ENCODE measurements at regions not wholly inside any gene's neighbourhood (a gene's known extent, or its start where the extent isn't known, plus 50 kb on each side); places are given as distances from the start of the nearest gene placed in this dataset.

DNA sequence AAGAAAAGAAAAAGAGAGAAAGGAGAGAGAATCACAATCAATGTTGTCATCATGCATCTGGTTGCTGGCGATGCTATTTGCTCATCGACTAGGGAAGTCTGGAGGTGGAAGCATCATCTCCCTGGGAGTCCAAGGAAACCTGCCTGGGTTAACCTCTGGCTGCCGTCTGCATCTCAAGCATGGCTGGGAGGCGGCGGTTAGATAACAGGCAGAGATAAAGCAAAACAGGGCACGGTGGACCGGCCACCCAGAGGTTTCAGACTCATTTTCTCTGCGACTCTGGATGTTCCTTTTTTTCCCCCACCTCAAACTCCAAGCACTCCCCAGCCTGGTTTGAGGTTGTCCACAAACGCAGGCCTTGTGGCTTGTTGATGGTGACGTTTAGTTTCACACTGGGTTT, 161.2 kb downstream of the ENGASE start:
- Histone ChIP-seq H3K9me3 (peaks cover 0 to 5% (median 0%) of the 10 kb centered on the region in 12 donors), H3K27ac (no peak overlapping the region), H3K4me3 (no peak overlapping the region), H3K27me3 (peaks cover 0 to 31% (median 0%) of the 10 kb centered on the region in 9 donors), H3K4me1 (no peaks in the 10 kb centered on the region), H3K36me3 (no peaks in the 10 kb centered on the region)
- ATAC-seq (no peak), DNase-seq (no peak)
- intact Hi-C loops (cut with DNase I): no loop called here
- 31 to 52% (median 39%) methylated on average over 10 of the region's 10 CpGs for WGBS, 4 donors
- TF ChIP-seq, protein P1, sequence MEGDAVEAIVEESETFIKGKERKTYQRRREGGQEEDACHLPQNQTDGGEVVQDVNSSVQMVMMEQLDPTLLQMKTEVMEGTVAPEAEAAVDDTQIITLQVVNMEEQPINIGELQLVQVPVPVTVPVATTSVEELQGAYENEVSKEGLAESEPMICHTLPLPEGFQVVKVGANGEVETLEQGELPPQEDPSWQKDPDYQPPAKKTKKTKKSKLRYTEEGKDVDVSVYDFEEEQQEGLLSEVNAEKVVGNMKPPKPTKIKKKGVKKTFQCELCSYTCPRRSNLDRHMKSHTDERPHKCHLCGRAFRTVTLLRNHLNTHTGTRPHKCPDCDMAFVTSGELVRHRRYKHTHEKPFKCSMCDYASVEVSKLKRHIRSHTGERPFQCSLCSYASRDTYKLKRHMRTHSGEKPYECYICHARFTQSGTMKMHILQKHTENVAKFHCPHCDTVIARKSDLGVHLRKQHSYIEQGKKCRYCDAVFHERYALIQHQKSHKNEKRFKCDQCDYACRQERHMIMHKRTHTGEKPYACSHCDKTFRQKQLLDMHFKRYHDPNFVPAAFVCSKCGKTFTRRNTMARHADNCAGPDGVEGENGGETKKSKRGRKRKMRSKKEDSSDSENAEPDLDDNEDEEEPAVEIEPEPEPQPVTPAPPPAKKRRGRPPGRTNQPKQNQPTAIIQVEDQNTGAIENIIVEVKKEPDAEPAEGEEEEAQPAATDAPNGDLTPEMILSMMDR (IDR thresholded peaks at IDR 0.05): no peak
- TF ChIP-seq POLR2A (IDR thresholded peaks at IDR 0.05): no peak

DNA sequence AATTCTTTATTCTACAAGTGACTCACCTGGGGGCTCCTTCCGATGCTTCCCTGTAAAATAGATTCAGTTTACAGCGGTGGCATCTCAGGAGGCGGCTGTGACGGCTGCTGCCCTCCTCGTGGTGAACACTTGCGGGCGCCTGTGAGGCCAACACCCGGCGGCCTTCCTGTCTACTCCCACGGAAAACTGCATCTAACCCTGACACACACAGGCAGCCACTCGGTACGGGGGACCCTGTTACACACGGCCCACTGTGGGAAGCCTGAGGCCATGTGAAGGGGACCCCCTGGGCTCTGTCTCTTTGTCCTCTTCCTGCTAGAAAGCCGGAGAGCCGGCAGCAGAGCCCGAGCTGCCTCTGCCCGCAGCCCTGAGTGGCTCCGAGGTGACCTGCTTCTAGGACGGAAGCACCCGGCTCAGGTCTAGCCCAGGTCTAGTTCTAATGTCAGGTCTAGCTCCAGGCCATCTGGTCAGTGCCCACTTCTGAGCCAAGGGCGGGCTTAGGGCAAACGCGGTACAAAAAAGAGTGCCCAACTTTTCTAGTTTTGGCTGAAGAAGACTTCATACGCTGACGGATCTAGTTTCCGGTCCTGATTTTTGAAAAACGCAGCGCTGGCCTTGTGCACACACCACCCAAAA, 159.4 kb downstream of the ENGASE start:
- Histone ChIP-seq H3K9me3 (peaks cover 0 to 5% (median 0%) of the 10 kb centered on the region in 12 donors), H3K4me1 (no peaks in the 10 kb centered on the region), H3K36me3 (no peaks in the 10 kb centered on the region), H3K4me3 (no peak overlapping the region), H3K27ac (no peak overlapping the region), H3K27me3 (peaks cover 0 to 29% (median 0%) of the 10 kb centered on the region in 9 donors)
- 78 to 82% (median 81%) methylated on average over 23 to 28 of the region's 28 CpGs for WGBS, 4 donors
- no peak for ATAC-seq
- DNase-seq: no peak
- TF ChIP-seq, protein P1 (IDR thresholded peaks at IDR 0.05): no peak
- no peak for TF ChIP-seq POLR2A (IDR thresholded peaks at IDR 0.05)
- intact Hi-C loops (cut with DNase I): no loop called here

DNA sequence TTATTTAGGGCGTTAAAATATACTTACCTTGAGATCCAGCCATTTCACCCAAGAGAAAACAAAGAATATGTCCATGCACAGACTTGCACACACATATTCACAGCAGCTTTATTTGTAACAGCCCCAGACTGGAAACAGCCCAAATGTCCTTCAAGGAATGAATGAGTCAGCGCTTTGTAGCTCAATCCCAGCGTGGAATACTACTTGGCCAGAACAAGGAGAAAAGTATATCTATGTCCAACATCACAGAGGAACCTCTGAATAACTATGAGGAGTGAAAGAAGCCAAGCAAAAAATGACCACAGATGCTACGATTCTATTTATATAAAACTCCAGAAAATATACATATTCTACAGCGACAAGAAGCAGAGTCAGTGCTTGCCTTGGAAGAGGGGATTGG, 158.3 kb downstream of the ENGASE start:
- TF ChIP-seq, protein P1 (IDR thresholded peaks at IDR 0.05): no peak
- no peak for TF ChIP-seq POLR2A (IDR thresholded peaks at IDR 0.05)
- DNase-seq (no peak), ATAC-seq (no peak)
- Histone ChIP-seq H3K4me3 (no peak overlapping the region), H3K9me3 (peaks cover 0 to 5% (median 0%) of the 10 kb centered on the region in 12 donors), H3K36me3 (no peaks in the 10 kb centered on the region), H3K27me3 (peaks cover 0 to 36% (median 0%) of the 10 kb centered on the region in 9 donors), H3K27ac (no peak overlapping the region), H3K4me1 (no peaks in the 10 kb centered on the region)
- intact Hi-C loops (cut with DNase I): no loop called here
- WGBS, 4 donors: 78 to 88% (median 86%) methylated on average over 5 of the region's 5 CpGs

DNA sequence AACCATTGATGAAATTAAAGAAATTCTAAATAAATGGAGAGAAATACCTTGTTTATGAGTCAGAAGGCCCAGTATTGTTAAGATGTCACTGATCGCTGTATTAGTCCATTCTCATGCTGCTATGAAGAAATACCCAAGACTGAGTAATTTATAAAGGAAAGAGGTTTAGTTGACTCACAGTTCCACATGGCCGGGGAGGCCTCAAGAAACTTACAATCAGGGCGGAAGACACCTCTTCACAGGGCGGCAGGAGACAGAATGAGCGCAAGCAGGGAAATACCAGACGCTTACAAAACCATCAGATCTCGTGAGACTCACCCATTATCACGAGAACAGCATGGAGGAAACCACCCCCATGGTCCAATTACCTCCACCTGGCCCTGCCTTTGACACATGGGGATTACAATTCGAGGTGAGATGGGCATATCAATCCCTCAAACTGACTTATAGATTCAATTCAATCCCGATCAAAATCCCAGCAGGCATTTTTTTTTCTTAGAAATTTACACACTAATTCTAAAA, 157.2 kb downstream of the ENGASE start:
- H3K9me3 ChIP-seq: peaks cover 0 to 5% (median 0%) of the 10 kb centered on the region in 12 donors
- no peak for ATAC-seq
- no peak for TF ChIP-seq POLR2A (IDR thresholded peaks at IDR 0.05)
- TF ChIP-seq, protein P1 (IDR thresholded peaks at IDR 0.05): no peak
- intact Hi-C loops (cut with DNase I): no loop called here
- H3K27me3 ChIP-seq: peaks cover 0 to 38% (median 4%) of the 10 kb centered on the region in 9 donors
- H3K36me3 ChIP-seq: no peaks in the 10 kb centered on the region
- no peak for DNase-seq
- WGBS, 4 donors: 72 to 79% (median 75%) methylated on average over 10 of the region's 10 CpGs
- H3K27ac ChIP-seq: no peak overlapping the region
- no peak overlapping the region for H3K4me3 ChIP-seq
- H3K4me1 ChIP-seq: no peaks in the 10 kb centered on the region
